ENCODE measurements at regions not wholly inside any gene's neighbourhood (a gene's known extent, or its start where the extent isn't known, plus 50 kb on each side); places are given as distances from the start of the nearest gene placed in this dataset.

DNA sequence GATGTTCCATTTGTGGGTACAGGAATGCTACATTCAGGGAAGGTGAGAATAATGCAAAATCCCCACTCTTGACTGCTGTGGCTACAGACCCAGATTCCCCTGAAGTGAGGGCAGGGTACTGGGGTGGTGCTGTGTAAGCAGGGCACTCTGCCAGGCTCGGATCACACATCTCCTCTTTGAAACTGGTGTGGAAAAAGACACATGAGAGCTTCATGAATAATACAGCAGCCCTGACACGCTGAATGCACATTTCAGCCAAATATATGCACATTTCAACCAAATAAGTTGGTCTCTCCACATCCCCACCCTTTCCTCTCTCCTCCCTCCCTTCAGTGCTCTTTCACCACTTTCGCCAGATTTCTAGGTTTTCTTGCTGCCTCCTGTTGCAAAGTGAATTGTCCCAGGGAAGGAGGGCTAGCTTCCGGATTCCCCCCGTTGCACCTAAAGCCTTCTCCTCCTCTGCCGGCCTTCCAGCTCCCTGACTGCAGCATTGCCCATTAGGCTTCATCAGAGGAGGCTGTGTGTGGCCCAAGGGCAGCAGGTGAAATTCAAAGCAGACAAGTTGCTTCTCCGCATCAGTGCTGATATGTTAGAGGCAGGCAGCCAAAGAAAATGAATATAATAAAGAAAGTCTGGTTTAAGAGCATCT, 118.2 kb upstream of the TMCC3 start:
- DNase-seq (no peak), ATAC-seq (ENCODE audit: poor library complexity) (no peak)
- intact Hi-C loops (cut with DNase I), result loop anchor here (10.0 kb wide), 1 partner anchor 224 kb away; no protein-coding TSS in a partner anchor

DNA sequence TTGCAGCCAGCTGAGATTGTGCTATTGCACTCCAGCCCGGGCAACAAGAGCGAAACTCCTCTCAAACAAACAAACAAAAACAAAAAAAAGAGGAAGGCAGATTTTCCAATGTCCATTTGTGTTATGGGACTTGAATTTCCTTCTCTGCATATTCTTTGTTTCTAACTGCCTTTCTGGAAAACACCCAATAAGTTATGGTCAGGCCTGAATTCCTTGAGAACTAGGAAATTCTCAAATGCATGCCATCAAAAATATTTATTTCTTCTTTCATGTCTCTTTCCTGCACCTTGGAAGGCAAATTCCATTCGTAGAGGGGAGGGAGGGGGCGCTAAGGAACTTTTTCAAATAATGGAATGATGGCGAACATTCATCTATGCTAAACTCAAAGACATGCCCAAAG, 117.6 kb upstream of the TMCC3 start:
- intact Hi-C loops (cut with DNase I), result loop anchor here (10.0 kb wide), 1 partner anchor 223 kb away; no protein-coding TSS in a partner anchor
- no peak for ATAC-seq (ENCODE audit: poor library complexity)
- no peak for DNase-seq

DNA sequence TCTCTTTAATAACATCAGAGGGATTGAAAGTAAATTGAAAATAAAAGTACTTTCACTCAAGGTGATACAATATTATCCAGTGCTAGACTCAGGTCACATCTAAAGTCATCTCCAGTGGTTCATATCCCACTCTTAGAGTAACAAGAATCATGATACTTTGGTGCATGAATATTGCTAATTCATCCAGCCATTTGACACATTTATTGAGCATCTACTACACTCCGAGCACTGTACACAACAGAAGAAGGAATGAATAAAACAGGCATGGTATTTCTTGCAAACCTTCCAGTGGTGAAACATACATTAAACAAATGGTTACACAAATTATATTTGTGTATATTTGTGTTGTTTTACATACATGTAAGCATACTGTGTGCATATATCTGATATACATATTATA, 116.0 kb upstream of the TMCC3 start:
- no peak for ATAC-seq (ENCODE audit: poor library complexity)
- no peak for DNase-seq
- intact Hi-C loops (cut with DNase I), result loop anchor here (10.0 kb wide), 1 partner anchor 222 kb away; no protein-coding TSS in a partner anchor

DNA sequence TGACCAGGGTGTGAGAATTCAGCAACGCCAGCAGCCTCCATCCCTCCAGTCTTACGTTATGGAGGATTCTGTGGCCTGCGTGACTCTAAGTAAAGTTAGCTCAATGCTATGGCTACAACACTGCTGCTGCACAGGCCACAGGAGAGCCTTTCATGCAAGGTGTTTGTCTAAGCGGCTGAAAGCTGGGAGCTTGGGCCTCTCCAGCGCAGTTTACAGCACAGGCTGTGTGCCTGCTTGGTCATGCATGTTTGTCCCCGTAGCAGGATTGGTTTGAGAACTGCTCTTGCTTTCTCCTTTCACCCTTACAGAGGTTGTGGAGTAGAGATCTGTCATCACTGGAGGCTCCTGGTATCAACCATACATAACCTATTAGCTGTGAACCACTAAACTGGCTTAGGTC, 113.1 kb upstream of the TMCC3 start:
- intact Hi-C loops (cut with DNase I), result loop anchor here (10.0 kb wide), 1 partner anchor 219 kb away; no protein-coding TSS in a partner anchor
- ATAC-seq (ENCODE audit: poor library complexity) (no peak), DNase-seq (no peak)

DNA sequence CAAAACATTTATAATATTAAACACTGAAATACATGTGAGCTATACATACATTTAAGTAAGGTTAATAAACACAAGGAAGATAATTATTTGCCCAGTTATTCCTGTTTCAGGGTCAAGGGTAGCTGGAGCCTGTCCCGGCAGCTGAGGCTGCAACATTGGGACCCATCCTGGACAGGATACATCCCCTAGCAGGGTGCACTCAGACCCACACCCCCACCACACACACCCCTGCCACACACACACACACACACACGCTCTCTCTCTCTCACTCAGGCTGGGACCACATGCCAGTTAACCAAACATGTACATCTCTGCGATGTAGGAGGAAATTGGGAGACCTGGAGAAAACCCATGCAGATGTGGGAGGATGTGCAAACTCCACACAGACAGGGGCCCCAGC, 112.6 kb upstream of the TMCC3 start:
- no peak for ATAC-seq (ENCODE audit: poor library complexity)
- intact Hi-C loops (cut with DNase I), result loop anchor here (10.0 kb wide), 1 partner anchor 218 kb away; no protein-coding TSS in a partner anchor

DNA sequence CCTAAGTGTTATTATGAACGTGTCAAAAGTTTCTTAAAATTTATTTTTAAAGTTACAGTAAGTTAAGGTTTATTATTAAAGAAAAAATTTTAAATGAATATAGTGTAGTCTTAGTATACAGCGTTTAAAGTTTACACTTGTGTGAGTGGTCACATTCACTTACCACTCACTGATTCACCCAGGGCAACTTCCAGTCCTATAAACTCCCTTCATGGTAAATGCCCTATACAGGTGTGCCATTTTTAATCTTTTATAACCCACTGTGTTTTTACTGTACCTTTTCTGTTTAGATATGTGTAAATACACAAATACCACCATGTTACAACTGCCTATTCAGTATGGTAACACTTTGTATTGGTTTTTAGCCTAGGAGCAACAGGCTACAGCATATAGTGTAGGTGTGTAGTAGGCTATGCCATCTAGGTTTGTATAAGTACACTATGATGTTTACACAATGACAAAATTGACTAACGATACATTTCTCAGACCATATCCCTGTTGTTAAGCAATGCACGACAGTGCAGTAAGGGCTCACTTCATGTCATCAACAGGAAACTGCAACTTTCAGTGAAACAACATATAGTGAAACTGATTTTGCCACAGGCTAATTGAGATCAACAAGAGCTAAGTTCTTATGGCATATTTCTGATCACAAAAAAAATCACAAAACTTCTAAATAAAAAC, 112.0 kb upstream of the TMCC3 start:
- DNase-seq (no peak), ATAC-seq (ENCODE audit: poor library complexity) (no peak)
- intact Hi-C loops (cut with DNase I), result loop anchor here (10.0 kb wide), 1 partner anchor 218 kb away; no protein-coding TSS in a partner anchor

More for the DNA sequence above, 112.6 kb upstream of the TMCC3 start:
- no peak for DNase-seq

DNA sequence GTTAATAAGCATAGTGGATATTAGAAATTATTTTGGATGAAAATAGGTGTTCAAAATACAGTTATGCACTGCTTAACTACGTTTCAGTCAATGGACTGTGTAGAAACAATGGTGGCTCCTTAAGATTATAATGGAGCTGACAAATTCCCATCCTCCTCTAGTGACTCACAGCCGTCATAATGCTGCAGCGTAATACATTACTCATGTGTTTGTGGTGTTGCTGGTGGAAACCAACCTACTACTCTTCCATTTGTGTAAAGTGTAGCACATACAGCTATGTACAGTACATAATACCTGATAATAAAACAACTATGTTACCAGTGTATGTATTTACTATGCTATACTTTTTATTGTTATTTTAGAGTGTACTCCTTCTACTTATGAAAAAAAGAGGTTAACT, 111.2 kb upstream of the TMCC3 start:
- DNase-seq, result no peak
- intact Hi-C loops (cut with DNase I), result loop anchor here (10.0 kb wide), 1 partner anchor 217 kb away; no protein-coding TSS in a partner anchor
- ATAC-seq (ENCODE audit: poor library complexity), result no peak

DNA sequence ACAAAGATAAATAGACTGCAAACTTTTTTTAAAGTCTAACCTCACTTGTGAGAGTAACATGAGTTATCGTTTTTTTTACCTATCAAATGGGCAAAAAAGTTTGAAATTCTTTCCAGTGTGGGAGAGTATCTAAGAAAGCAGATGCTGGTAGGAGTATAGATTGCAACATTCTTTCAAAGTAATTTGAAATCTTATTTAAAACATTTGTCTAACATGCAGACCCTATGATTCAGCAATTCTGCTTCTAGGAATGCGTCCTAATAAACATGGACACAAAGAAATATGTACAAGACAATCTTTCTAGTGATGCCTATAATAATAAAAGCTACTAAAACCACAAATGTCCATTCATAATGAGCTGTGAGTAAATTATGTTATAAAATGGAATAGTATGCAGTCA, 110.4 kb upstream of the TMCC3 start:
- intact Hi-C loops (cut with DNase I), result loop anchor here (10.0 kb wide), 1 partner anchor 216 kb away; no protein-coding TSS in a partner anchor
- ATAC-seq (ENCODE audit: poor library complexity) (no peak), DNase-seq (no peak)

DNA sequence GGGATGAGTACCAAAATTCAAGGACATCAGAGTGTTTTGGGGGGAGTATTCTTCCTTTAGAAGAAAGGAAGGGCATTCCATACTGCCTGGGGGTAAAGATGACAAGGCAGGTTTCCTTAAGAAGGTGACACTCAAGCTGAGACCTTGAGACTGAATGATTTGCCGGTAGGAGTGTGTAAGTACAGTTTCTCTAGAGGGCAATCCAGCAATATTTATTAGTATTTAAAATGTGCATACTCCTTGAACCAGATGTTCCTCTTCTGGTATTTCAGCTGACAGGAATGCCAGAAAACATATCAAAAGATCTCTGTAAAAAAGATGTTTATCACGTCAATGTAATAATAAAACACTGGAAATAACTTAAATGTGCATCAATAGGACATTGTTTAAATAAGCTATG, 106.4 kb upstream of the TMCC3 start:
- ATAC-seq (ENCODE audit: poor library complexity) (no peak), DNase-seq (no peak)
- intact Hi-C loops (cut with DNase I), result loop anchor here (10.0 kb wide), 1 partner anchor 612 kb away; the partner anchor contains the start of gene PLXNC1

DNA sequence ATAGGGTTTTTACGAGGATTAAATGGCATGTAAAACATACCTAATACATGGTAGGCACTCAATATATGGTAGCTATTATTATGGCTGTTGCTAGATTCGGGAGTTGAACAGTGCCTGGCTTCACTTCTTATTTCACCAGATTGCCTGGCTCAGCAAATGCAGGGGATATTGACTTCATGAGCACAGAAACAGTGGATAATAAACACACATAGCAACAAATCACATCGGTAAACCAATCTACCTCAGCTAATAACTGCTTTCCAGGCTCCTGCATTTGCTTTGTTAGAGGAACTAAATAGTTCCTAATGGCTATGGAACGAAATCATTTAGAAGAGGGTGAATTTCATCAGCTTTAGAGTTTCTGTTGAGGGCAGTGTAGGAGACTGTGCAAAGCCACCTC, 105.2 kb upstream of the TMCC3 start:
- no peak for ATAC-seq (ENCODE audit: poor library complexity)
- intact Hi-C loops (cut with DNase I), result loop anchor here (10.0 kb wide), 1 partner anchor 611 kb away; the partner anchor contains the start of gene PLXNC1
- no peak for DNase-seq

DNA sequence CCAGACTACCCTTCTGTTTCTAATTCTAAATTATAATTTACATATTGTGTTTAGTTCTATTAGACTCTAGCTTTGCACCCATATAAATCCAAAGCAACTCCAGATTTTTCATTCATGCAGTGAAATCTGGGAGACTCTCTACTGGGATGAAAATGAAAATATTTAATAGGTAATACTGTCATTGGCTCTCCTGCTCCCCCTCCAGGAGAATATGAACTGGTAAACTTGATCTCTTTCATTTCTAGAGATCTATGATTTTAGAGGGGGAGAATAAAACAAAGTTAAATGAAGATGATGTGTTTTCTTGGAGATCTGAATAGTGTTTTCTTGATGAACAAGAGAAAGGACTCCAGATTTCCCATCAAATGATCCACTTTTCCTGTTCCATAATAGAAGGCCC, 104.3 kb upstream of the TMCC3 start:
- intact Hi-C loops (cut with DNase I), result loop anchor here (10.0 kb wide), 1 partner anchor 610 kb away; the partner anchor contains the start of gene PLXNC1
- DNase-seq (no peak), ATAC-seq (ENCODE audit: poor library complexity) (no peak)

DNA sequence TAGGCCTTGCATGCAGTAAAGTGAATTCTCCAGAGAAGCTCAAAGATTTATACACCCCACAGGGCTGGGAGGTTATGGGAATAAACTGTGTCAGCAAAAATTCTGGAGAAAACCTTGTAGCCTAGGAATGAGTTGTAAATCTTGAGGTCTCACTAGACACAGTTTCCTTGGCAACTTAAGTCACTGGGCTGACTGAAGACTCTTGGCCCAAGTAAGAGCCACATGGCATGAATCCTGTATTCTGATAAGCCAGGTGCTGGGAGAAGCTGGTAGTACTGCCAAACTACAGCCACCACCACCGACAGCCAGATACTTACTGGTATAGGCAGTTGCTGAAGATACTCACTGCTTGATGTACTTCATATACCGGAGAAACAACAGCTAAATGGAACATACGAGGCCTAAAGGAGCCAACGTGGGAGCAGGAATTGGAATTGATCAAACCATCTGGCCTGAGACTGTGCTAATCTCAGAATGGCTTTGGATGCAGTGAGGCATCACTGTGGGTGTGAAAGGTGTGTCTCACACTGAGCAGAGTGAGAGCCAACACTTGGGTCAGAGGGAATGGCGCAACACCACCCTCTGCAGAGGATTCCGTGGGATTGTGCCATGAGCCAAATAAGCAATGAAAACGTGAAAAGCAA, 102.8 kb upstream of the TMCC3 start:
- intact Hi-C loops (cut with DNase I), result loop anchor here (10.0 kb wide), 1 partner anchor 608 kb away; the partner anchor contains the start of gene PLXNC1
- ATAC-seq (ENCODE audit: poor library complexity) (no peak), DNase-seq (no peak)

DNA sequence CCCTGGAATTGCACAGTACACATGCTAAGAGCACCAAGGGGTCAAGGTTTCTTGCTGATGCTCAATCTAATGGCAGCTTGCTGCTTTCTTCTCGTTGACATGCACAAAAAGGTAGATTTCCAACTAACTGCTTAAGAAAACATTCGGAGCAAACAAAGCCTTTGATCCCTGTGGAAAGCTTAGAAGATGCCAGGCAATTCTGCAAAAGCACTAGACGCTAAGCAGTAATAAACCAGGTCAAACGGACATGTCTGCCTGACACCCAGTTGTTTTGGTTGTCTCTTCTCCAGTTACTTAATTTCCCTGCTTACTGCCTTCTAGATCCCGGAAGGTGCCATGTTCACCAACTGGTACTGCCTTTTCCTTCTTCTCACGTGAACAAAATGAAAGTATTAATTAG, 100.5 kb upstream of the TMCC3 start:
- DNase-seq (no peak), ATAC-seq (ENCODE audit: poor library complexity) (no peak)
- intact Hi-C loops (cut with DNase I), result loop anchor here (10.0 kb wide), 1 partner anchor 606 kb away; the partner anchor contains the start of gene PLXNC1

DNA sequence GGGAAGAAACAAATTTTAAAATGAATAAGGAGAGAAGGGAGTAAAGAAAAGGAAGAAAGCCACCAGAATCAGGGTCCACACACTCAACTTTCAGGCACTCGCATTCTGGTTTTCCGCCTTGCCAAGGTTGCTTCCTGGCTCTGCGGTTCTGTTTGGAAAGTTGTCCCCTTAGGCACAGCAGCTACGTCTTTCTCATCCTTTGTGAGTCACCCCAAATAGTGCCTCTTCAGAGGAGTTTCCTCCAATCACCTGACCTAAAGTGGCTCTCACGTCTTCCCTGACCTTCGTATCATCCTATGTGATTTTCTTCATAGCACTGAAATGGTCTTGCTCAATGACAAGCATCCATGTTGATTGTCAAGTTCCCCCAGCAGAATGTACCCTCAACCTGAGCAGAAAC, 99.5 kb upstream of the TMCC3 start:
- ATAC-seq (ENCODE audit: poor library complexity) (no peak), DNase-seq (no peak)
- intact Hi-C loops (cut with DNase I), result loop anchor here (10.0 kb wide), 1 partner anchor 605 kb away; the partner anchor contains the start of gene PLXNC1

DNA sequence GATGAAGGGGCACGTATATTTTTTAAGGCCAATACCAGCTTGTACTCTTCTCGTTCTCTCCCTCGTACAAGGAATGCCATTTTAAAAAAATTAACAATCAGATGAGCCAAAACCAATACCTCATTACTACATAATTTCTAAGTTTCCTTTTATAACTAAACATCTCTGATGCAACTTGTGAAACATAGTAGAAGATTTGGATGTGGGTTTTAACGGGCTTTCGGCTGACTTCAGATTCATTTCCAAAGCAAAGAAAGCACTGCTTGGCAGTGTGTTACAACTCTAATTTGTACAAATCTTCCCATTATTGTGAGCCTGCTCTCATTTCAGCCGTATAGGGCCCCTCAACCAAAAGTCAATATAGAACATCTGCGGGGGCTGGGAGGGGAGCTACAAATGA, 99.1 kb upstream of the TMCC3 start:
- intact Hi-C loops (cut with DNase I), result no loop called here
- no peak for ATAC-seq (ENCODE audit: poor library complexity)

DNA sequence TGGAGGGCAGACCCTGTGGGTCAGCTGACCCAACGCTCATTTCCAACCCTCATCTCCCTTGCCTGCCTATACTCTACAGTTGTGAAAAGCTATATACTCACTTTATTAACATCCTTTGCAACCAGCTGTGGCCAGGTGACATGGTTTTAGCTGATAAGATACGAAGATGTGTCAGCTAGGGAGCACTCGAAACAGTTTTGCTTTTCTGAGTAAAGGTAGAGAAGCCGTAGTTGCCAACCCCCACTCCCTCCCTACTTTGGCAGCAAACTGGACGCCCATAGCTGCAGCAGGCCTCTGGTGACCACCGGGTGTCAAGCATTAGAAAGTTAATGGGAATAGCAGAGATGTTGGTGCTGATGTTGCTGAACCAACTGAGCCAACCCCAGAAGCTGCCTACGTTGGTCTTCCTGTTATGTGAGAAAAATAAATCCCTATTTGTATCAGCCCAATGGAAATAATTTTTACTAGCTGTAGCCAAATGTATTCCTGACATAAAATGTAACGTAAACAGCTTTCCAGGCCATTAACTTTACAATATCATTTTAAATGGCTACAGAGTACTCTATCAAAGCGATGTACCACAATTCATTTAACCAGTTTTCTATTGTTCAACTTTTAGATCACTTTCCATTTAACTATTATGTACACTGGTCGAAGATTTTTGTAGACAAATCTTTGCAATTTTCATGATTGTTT, 98.5 kb upstream of the TMCC3 start:
- ATAC-seq (ENCODE audit: poor library complexity) (no peak), DNase-seq (no peak)
- intact Hi-C loops (cut with DNase I), result no loop called here

More for the DNA sequence above, 99.1 kb upstream of the TMCC3 start:
- DNase-seq, result no peak

DNA sequence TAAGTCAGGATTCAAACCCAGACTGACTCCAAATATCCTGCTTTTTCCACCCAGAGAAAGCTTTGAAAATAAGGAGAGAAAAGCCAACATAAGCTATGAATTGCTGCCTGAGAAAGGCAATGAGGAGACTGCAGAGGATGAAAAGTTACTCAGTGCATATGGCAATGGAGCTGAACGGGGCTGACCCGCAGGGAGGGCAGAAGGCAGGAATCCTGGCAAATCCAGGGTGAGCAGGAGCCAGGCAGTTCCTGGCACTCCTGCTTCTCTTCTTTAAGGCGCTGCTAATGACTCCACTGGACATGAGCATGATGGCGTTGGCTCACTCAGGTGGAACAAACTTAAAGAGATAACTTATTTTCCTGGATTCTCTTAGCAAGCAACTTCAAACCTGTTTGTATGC, 95.2 kb upstream of the TMCC3 start:
- intact Hi-C loops (cut with DNase I), result no loop called here
- no peak for ATAC-seq (ENCODE audit: poor library complexity)
- DNase-seq, result no peak

DNA sequence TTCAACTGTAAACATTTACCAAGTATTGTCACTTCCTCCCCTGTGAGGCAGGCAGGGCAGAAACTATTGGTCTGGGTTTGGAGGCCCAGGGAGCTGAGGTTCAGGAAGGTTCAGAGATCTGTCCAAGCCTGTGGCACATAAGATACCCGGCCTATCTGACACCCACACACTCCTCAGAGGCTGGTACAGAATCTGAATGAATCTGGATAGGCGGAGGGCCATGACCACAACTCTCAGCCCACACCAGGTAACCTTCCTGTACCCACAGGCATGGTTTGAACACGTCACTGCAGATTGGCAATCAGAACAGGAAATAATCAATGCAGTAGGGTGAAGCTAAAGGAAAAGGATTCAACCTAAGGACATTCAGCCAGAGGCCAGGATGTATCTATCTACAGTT, 92.8 kb upstream of the TMCC3 start:
- ATAC-seq (ENCODE audit: poor library complexity), result no peak
- DNase-seq, result no peak
- intact Hi-C loops (cut with DNase I), result no loop called here

Data from Right ventricle myocardium superior (tissue), 1 donor.